Gastrocnemius medialis (tissue), 4 donors: ENCODE measurements at regions not wholly inside any gene's neighbourhood (a gene's known extent, or its start where the extent isn't known, plus 50 kb on each side); places are given as distances from the start of the nearest gene placed in this dataset.

Experiments
- CTCF ChIP-seq, 5 experiments: fragments of 450-650 bp in 3 of 5; fragments of 200-600 bp in 2 of 5; sonication (generic) in 2 of 5; IDR thresholded peaks in 4 of 5; conservative IDR thresholded peaks in 1 of 5; 1 replicate in 4 of 5; 2 replicates in 1 of 5; pipeline ENCODE4 v1.5.1; 2016 to 2019; ENCODE audit warnings: antibody characterized with exemption in 5 of 5, mild to moderate bottlenecking in 3 of 5, moderate library complexity in 3 of 5
- POLR2A ChIP-seq, 2 donors: fragments of 450-650 bp; IDR thresholded peaks; one replicate each; pipeline ENCODE4 v1.6.1; 2017; ENCODE audit warnings: antibody characterized with exemption in 2 of 2, mild to moderate bottlenecking in 2 of 2, moderate library complexity in 2 of 2

GRCh38 chr12:83536496-83536895 lies 849.8 kb downstream of the TMTC2 start:
- TF ChIP-seq CTCF (IDR thresholded peaks at IDR 0.05 in 4 of 5, conservative IDR thresholded peaks at IDR 0.05 in 1 of 5), result no peak
- no peak for TF ChIP-seq POLR2A (IDR thresholded peaks at IDR 0.05)
